NCI-H1105 treated with DMSO at 0.1 percent for 48 hours (cell line): ENCODE measurements at regions not wholly inside any gene's neighbourhood (a gene's known extent, or its start where the extent isn't known, plus 50 kb on each side); places are given as distances from the start of the nearest gene placed in this dataset.

Experiments used
- DNase-seq: peaks from one replicate; lab custom pipeline; 2025; lab: John Stamatoyannopoulos, UW

GRCh38 chr1:113219828-113220227, 146.8 kb downstream of the LRIG2 start:
- no peak for DNase-seq

- no peak for DNase-seq
Observed at GRCh38 chr1:113223040-113223439, 150.0 kb downstream of the LRIG2 start.

GRCh38 chr1:113223546-113223945, 150.5 kb downstream of the LRIG2 start:
- DNase-seq = no peak

- DNase-seq = no peak
Observed at GRCh38 chr1:113226148-113226547, 153.2 kb downstream of the LRIG2 start.

- no peak for DNase-seq
Observed at GRCh38 chr1:113231866-113232265, 158.4 kb upstream of the MAGI3 start.

- no peak for DNase-seq
Observed at GRCh38 chr1:113233441-113233840, 156.9 kb upstream of the MAGI3 start.

- no peak for DNase-seq
Observed at GRCh38 chr1:113241237-113241636, 149.1 kb upstream of the MAGI3 start.

GRCh38 chr1:113242481-113242880, 147.8 kb upstream of the MAGI3 start:
- DNase-seq = no peak

GRCh38 chr1:113243529-113243928, 146.8 kb upstream of the MAGI3 start:
- no peak for DNase-seq

- no peak for DNase-seq
Observed at GRCh38 chr1:113244112-113244820, 146.0 kb upstream of the MAGI3 start.

GRCh38 chr1:113245252-113245651, 145.1 kb upstream of the MAGI3 start:
- DNase-seq = no peak

- DNase-seq = no peak
Observed at GRCh38 chr1:113246929-113247328, 143.4 kb upstream of the MAGI3 start.

- DNase-seq = no peak
Observed at GRCh38 chr1:113247355-113247754, 143.0 kb upstream of the MAGI3 start.

GRCh38 chr1:113247782-113248181, 142.5 kb upstream of the MAGI3 start:
- no peak for DNase-seq

- DNase-seq = no peak
Observed at GRCh38 chr1:113248494-113248893, 141.8 kb upstream of the MAGI3 start.

- DNase-seq = no peak
Observed at GRCh38 chr1:113250161-113250560, 140.2 kb upstream of the MAGI3 start.

- DNase-seq = no peak
Observed at GRCh38 chr1:113252166-113252565, 138.1 kb upstream of the MAGI3 start.

- no peak for DNase-seq
Observed at GRCh38 chr1:113253187-113253586, 137.1 kb upstream of the MAGI3 start.

GRCh38 chr1:113253590-113253989, 136.7 kb upstream of the MAGI3 start:
- no peak for DNase-seq

GRCh38 chr1:113255038-113255719, 135.1 kb upstream of the MAGI3 start:
- peak; percentile 87 for DNase-seq

GRCh38 chr1:113255720-113256347, 134.5 kb upstream of the MAGI3 start:
- DNase-seq = no peak

- DNase-seq = no peak
Observed at GRCh38 chr1:113256348-113256729, 134.0 kb upstream of the MAGI3 start.

GRCh38 chr1:113259988-113260387, 130.3 kb upstream of the MAGI3 start:
- no peak for DNase-seq
